Jurkat, Clone E6-1 (cell line): ENCODE measurements at regions not wholly inside any gene's neighbourhood (a gene's known extent, or its start where the extent isn't known, plus 50 kb on each side); places are given as distances from the start of the nearest gene placed in this dataset.

Source experiments
- DNase-seq: peaks from one replicate; pipeline ENCODE4 v3.0.0-alpha.2; 2011; ENCODE audit warnings: low read depth, low spot score
- H3K4me3 ChIP-seq: 2 replicates; pipeline ENCODE4 v1.5.1; 2011; ENCODE audit warnings: mild to moderate bottlenecking, low read length, control low read depth, moderate library complexity

DNA sequence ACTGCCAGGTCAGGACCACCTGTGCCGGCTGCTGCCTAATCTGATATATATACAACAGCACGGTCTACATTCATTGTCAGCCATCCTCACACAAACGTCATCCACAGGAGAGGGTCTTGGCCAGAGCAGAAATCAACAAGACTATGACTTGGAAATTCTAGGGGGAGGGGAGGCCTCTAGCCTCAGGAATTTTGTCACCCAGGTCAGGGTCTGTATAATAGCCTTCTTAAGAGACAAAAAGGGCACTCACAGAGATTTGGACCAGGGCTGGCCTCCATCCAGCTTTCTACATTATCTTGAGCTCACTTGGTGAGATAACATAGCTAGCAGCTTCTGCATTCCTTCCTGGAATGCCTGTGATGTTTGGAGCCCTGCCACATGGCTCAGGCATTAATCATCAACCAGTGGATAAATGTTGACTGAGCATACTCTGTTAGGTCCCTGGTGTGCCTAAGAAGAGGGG is 50.4 kb upstream of the CTIF start:
- DNase-seq: no peak
- no peak overlapping the region for H3K4me3 ChIP-seq

DNA sequence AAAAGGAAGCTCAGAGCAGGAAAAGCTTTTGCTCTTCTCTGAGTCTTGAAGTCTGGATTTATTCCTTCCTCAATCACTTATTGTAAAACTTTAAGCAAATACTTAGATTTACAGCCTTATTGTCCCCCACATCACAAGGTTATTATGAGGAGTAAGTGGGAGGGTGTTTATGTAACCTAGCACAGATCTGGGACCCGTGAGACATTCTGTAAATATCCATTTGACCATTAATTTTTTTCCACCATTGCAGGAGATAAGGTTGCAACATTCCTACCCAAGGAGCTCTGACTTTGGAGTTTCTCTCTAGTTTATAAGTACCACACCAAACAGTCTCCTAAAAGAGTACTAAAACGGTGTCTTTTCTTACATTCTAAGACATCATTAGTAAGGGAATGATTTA is 52.1 kb upstream of the CTIF start:
- DNase-seq: no peak
- no peak overlapping the region for H3K4me3 ChIP-seq

DNA sequence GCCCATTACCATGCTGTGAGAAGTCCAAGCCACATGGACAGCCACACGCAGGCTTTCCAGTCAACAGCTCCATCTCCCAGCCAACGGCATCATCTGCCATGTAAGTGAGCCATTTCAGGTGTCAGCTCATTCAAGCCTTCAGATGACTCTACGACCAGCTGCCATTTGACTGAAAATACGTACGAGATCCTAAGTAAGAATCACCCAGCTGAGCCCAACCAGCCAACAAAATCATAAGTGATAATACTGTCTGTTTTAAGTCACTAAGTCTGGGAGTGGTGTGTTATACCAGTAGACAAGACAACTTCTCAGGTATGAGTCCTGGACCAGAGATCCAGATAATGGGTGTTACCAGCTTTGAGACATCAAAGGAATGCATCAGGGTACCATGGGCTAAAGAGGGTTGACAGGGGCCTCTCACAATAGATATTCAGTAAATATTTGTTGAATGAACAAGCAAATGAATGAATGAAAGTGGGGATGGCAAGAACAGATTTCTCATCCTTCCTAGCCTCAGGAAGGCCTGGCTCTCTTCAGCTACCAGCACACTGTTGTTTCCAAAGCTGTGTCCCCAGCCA is 52.9 kb upstream of the CTIF start:
- no peak for DNase-seq
- H3K4me3 ChIP-seq: no peak overlapping the region

DNA sequence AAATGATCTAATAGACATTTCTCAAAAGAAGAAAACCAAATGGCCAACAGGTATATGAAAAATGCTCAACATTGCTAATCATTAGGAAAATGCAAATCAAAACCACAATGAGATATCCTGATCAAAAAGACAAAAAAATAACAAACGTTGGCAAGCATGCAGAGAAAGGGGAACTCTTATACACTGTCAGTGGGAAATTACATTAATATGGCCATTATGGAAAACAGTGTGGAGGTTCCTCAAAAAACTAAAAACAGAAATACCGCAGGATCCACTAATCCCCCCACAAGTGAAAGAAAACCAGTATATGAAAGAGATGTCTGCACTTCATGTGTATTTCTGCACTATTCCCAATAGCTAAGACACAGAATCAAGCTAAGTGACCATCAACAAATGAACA is 57.7 kb upstream of the CTIF start:
- no peak for DNase-seq
- no peak overlapping the region for H3K4me3 ChIP-seq

- no peak for DNase-seq
Observed at GRCh38 chr18:48479531-48479930, 59.3 kb upstream of the CTIF start.

GRCh38 chr18:48477348-48477747 is 61.5 kb upstream of the CTIF start:
- DNase-seq: no peak
- no peak overlapping the region for H3K4me3 ChIP-seq

More at GRCh38 chr18:48479531-48479930, 59.3 kb upstream of the CTIF start:
- no peak overlapping the region for H3K4me3 ChIP-seq

GRCh38 chr18:48476550-48476917 is 62.3 kb upstream of the CTIF start:
- H3K4me3 ChIP-seq: no peak overlapping the region
- no peak for DNase-seq

GRCh38 chr18:48475635-48476549 is 62.9 kb upstream of the CTIF start:
- H3K4me3 ChIP-seq: no peak overlapping the region
- DNase-seq: peak; percentile 54

GRCh38 chr18:48473816-48474215 is 64.6 kb upstream of the ZBTB7C start:
- DNase-seq: no peak
- no peak overlapping the region for H3K4me3 ChIP-seq

- no peak for DNase-seq
- no peak overlapping the region for H3K4me3 ChIP-seq
Observed at GRCh38 chr18:48472610-48473009, 63.4 kb upstream of the ZBTB7C start.

GRCh38 chr18:48470484-48471180 is 61.4 kb upstream of the ZBTB7C start:
- no peak for DNase-seq

GRCh38 chr18:48468151-48468550 is 59.0 kb upstream of the ZBTB7C start:
- DNase-seq: no peak
- no peak overlapping the region for H3K4me3 ChIP-seq

More at GRCh38 chr18:48470484-48471180, 61.4 kb upstream of the ZBTB7C start:
- no peak overlapping the region for H3K4me3 ChIP-seq

DNA sequence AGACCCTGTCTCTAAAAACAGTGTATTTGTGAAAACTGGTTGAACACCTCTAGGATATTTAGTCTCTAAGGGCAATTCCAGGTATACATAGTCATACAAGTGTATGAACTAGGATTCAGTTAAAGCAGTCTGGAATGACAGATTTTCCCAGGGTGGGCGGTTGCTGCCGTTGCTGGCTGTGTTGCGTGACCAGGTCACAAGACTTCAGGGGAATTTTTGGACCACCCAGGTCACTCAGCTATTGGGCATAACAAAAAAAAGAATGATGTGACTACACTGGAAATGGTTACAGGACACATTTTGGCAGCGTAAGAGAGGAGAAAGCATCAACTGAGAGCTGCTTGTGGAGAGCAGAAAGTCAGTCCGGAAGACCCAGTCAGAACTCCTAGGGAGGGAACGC is 58.0 kb upstream of the ZBTB7C start:
- DNase-seq: no peak
- no peak overlapping the region for H3K4me3 ChIP-seq

DNA sequence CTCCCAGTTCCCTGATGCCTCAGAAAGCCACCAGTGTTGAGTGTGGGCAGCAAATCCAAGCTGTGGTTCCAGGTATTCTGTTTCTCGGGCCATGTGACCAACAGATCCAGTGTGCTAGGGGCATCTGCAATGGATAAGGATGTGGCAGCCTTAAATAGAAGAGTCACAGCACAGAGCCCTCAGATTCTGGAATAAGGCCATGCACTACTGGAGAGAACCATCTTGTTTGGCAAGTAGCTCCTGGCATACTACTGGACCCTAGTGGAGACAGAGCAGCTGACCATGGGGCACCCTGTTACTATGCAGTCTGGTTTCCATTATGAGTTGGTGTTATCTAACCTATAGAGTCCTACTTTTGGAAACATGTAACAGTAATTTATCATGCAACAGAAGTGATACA is 53.3 kb upstream of the ZBTB7C start:
- DNase-seq: no peak
- no peak overlapping the region for H3K4me3 ChIP-seq

DNA sequence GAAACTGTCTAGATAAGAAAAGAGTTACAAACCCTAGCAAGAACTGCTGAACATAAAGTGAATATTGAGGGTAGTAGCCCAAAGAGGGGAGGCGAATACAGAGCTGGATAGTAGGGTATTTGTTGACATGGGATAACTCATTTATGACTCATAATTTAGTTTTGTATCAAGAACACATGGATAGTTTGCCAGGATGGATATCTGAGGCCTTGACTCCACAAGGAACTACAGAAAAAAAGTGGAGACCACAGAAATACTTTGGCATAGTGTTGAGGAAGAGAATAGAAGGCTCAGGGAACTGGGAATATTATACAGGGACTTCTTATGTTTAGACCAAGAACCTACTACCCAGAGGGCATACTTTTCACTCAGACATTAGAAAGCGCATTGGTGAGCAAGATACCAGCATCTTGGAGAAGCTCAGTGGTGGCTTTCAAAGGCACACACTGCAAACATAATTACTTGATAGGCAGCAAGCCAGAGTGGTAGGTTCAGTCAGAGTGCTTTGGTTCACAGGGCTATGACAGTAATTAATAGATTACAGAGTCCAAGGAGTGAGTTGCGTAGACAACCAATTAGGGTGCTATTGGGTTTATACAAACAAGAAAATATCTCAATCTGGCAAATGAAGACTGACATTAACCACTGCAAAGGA is 51.9 kb upstream of the ZBTB7C start:
- DNase-seq: no peak

GRCh38 chr18:48459465-48459864 is 50.3 kb upstream of the ZBTB7C start:
- no peak overlapping the region for H3K4me3 ChIP-seq
- DNase-seq: no peak

More for the DNA sequence above, 51.9 kb upstream of the ZBTB7C start:
- H3K4me3 ChIP-seq: no peak overlapping the region

DNA sequence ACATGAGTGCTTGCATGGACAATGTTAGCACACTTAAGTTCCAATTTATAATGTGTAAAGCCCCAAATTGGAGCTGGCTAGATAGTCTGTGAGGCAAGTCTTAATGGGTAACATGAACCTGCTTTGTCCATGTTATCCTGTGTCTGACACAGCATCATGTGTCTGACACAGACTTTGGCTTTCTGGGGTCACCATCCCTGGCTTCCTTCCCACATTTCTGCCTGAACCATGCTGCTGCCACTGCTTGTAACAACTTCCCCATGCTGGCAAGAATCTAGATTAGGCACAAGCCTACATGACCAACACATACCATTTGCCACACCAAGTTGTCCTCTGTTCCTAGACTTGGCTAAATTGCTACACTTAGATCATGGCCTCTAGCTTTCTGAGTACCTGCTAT is 49.8 kb upstream of the ZBTB7C start:
- H3K4me3 ChIP-seq: no peak overlapping the region
- no peak for DNase-seq
